Subcutaneous abdominal adipose tissue (tissue), 5 donors: ENCODE measurements at regions not wholly inside any gene's neighbourhood (a gene's known extent, or its start where the extent isn't known, plus 50 kb on each side); places are given as distances from the start of the nearest gene placed in this dataset.

ENCODE experiments used
- H3K27ac ChIP-seq: one replicate; pipeline ENCODE4 v1.7.0; 2013; ENCODE audit warnings: low read depth, mild to moderate bottlenecking, inconsistent platforms, low read length, moderate library complexity
- H3K27me3 ChIP-seq, 5 donors: one replicate each; pipeline ENCODE4 v1.7.0; 2013; ENCODE audit warnings: low read length in 5 of 5, inconsistent platforms in 1 of 5; ENCODE audit not compliant: control insufficient read depth in 5 of 5, insufficient read depth in 4 of 5
- H3K36me3 ChIP-seq, 5 donors: one replicate each; pipeline ENCODE4 v1.7.0; 2013; ENCODE audit warnings: low read length in 5 of 5; ENCODE audit not compliant: control insufficient read depth in 5 of 5, insufficient read depth in 5 of 5
- H3K4me1 ChIP-seq, 5 donors: one replicate each; pipeline ENCODE4 v1.7.0; 2013; ENCODE audit warnings: low read length in 5 of 5, mild to moderate bottlenecking in 3 of 5, moderate library complexity in 1 of 5; ENCODE audit not compliant: control insufficient read depth in 5 of 5, insufficient read depth in 5 of 5
- H3K4me3 ChIP-seq, 5 donors: one replicate each; pipeline ENCODE4 v1.7.0; 2013; ENCODE audit warnings: low read length in 5 of 5, low read depth in 1 of 5
- H3K9ac ChIP-seq, 5 donors: one replicate each; pipeline ENCODE4 v1.7.0; 2013; ENCODE audit warnings: low read length in 5 of 5, mild to moderate bottlenecking in 4 of 5, moderate library complexity in 3 of 5
- H3K9me3 ChIP-seq, 5 donors: one replicate each; pipeline ENCODE4 v1.7.0; 2013; ENCODE audit warnings: low read length in 5 of 5; ENCODE audit not compliant: control insufficient read depth in 5 of 5
- donor health status: healthy.
- donor health status: healthy.
- donor health status: healthy.
- donor health status: healthy.
- donor health status: healthy.

GRCh38 chr5:130981663-130982062, 183.4 kb downstream of the HINT1 start:
- H3K9ac ChIP-seq = no peak overlapping the region
- H3K4me1 ChIP-seq = no peaks in the 10 kb centered on the region
- H3K27ac ChIP-seq = no peak overlapping the region
- H3K4me3 ChIP-seq = no peak overlapping the region
- H3K36me3 ChIP-seq = no peaks in the 10 kb centered on the region
- H3K27me3 ChIP-seq = no peaks in the 10 kb centered on the region
- H3K9me3 ChIP-seq = no peaks in the 10 kb centered on the region

GRCh38 chr5:130978475-130978874, 186.6 kb downstream of the HINT1 start:
- no peaks in the 10 kb centered on the region for H3K36me3 ChIP-seq
- H3K9ac ChIP-seq = no peak overlapping the region
- no peaks in the 10 kb centered on the region for H3K4me1 ChIP-seq
- no peaks in the 10 kb centered on the region for H3K27me3 ChIP-seq
- no peak overlapping the region for H3K4me3 ChIP-seq
- H3K27ac ChIP-seq = no peak overlapping the region
- H3K9me3 ChIP-seq = no peaks in the 10 kb centered on the region

GRCh38 chr5:130976493-130976892, 188.6 kb downstream of the HINT1 start:
- H3K27me3 ChIP-seq = no peaks in the 10 kb centered on the region
- no peaks in the 10 kb centered on the region for H3K4me1 ChIP-seq
- no peak overlapping the region for H3K27ac ChIP-seq
- no peaks in the 10 kb centered on the region for H3K9me3 ChIP-seq
- no peak overlapping the region for H3K4me3 ChIP-seq
- no peak overlapping the region for H3K9ac ChIP-seq
- H3K36me3 ChIP-seq = no peaks in the 10 kb centered on the region

- Histone ChIP-seq H3K9ac (no peak overlapping the region), H3K27me3 (no peaks in the 10 kb centered on the region), H3K36me3 (no peaks in the 10 kb centered on the region), H3K9me3 (no peaks in the 10 kb centered on the region), H3K4me1 (no peaks in the 10 kb centered on the region), H3K27ac (no peak overlapping the region), H3K4me3 (no peak overlapping the region)
Observed at GRCh38 chr5:130975847-130976246, 189.2 kb downstream of the HINT1 start.

- Histone ChIP-seq H3K9me3 (no peaks in the 10 kb centered on the region), H3K36me3 (no peaks in the 10 kb centered on the region), H3K4me3 (no peak overlapping the region), H3K27ac (no peak overlapping the region), H3K27me3 (no peaks in the 10 kb centered on the region), H3K9ac (no peak overlapping the region), H3K4me1 (no peaks in the 10 kb centered on the region)
Observed at GRCh38 chr5:130975299-130975698, 189.8 kb downstream of the HINT1 start.

GRCh38 chr5:130974021-130974683, 190.9 kb downstream of the HINT1 start:
- no peak overlapping the region for H3K9ac ChIP-seq
- no peak overlapping the region for H3K27ac ChIP-seq
- no peaks in the 10 kb centered on the region for H3K9me3 ChIP-seq
- no peak overlapping the region for H3K4me3 ChIP-seq
- H3K27me3 ChIP-seq = no peaks in the 10 kb centered on the region
- H3K36me3 ChIP-seq = no peaks in the 10 kb centered on the region
- no peaks in the 10 kb centered on the region for H3K4me1 ChIP-seq

GRCh38 chr5:130966990-130967525, 198.0 kb downstream of the HINT1 start:
- Histone ChIP-seq H3K9ac (no peak overlapping the region), H3K9me3 (peaks cover 0 to 5% (median 0%) of the 10 kb centered on the region in 5 donors), H3K4me1 (no peaks in the 10 kb centered on the region)

GRCh38 chr5:130965920-130966319, 199.1 kb downstream of the HINT1 start:
- H3K4me3 ChIP-seq = no peak overlapping the region
- H3K9me3 ChIP-seq = peaks cover 0 to 5% (median 0%) of the 10 kb centered on the region in 5 donors
- H3K4me1 ChIP-seq = no peaks in the 10 kb centered on the region
- H3K27ac ChIP-seq = no peak overlapping the region
- no peak overlapping the region for H3K9ac ChIP-seq
- no peaks in the 10 kb centered on the region for H3K36me3 ChIP-seq
- no peaks in the 10 kb centered on the region for H3K27me3 ChIP-seq

More at GRCh38 chr5:130966990-130967525, 198.0 kb downstream of the HINT1 start:
- H3K27ac ChIP-seq = no peak overlapping the region
- no peaks in the 10 kb centered on the region for H3K36me3 ChIP-seq
- H3K27me3 ChIP-seq = no peaks in the 10 kb centered on the region
- H3K4me3 ChIP-seq = no peak overlapping the region

- H3K9ac ChIP-seq = no peak overlapping the region
- no peak overlapping the region for H3K4me3 ChIP-seq
- peaks cover 0 to 5% (median 0%) of the 10 kb centered on the region in 5 donors for H3K9me3 ChIP-seq
- H3K4me1 ChIP-seq = no peaks in the 10 kb centered on the region
- H3K27ac ChIP-seq = no peak overlapping the region
- no peaks in the 10 kb centered on the region for H3K27me3 ChIP-seq
- no peaks in the 10 kb centered on the region for H3K36me3 ChIP-seq
Observed at GRCh38 chr5:130965360-130965759, 199.7 kb downstream of the HINT1 start.

GRCh38 chr5:130964231-130965202, 200.5 kb downstream of the HINT1 start:
- Histone ChIP-seq H3K27ac (no peak overlapping the region), H3K9me3 (peaks cover 0 to 5% (median 2%) of the 10 kb centered on the region in 5 donors), H3K4me1 (no peaks in the 10 kb centered on the region), H3K36me3 (no peaks in the 10 kb centered on the region), H3K9ac (no peak overlapping the region), H3K27me3 (no peaks in the 10 kb centered on the region), H3K4me3 (no peak overlapping the region)
